K562 (cell line): ENCODE measurements at regions not wholly inside any gene's neighbourhood (a gene's known extent, or its start where the extent isn't known, plus 50 kb on each side); places are given as distances from the start of the nearest gene placed in this dataset.

Experiments used
- ATAC-seq: fragments of 200-7000 bp; cut with Tn5 transposase; 3 replicates; pipeline ENCODE4 v1.9.1; 2020; ENCODE audit warnings: moderate library complexity
- BruUV-seq: library from RNA; stranded (reverse); fragments of 400-500 nt; replicated peaks from 2 replicates; lab custom pipeline; 2021; lab: Mats Ljungman, UMichigan
- CTCF ChIA-PET: fragments of 300-600 bp; formaldehyde crosslinking; extraction: SDS; loops from one replicate; lab custom pipeline; 2021; ENCODE audit warnings: low intra/inter-chr PET ratio; lab: Yijun Ruan, JAX
- POLR2A ChIA-PET: fragments of 300-600, 350-650 bp; sonication (Branson Sonifier 250); formaldehyde crosslinking; extraction: SDS; loops from one replicate; lab custom pipeline; 2021; ENCODE audit warnings: antibody characterized with exemption, inconsistent platforms; lab: Yijun Ruan, JAX
- DNase-seq, 4 experiments: peaks; one replicate each; pipeline versions ENCODE4 v3.0.0 to v3.0.0-alpha.2; 2011 to 2018; ENCODE audit warnings: low spot score in 3 of 4, mixed read lengths in 3 of 4; ENCODE audit errors: extremely low read depth in 1 of 4
- FAIRE-seq: peaks from 2 replicates; lab custom pipeline; 2011; peaks lifted over from hg19 to GRCh38; lab: Jason Lieb, UNC
- H2AFZ ChIP-seq: 2 replicates; pipeline ENCODE4 v1.6.0; 2011; ENCODE audit warnings: low read depth, low read length, control low read depth, inconsistent platforms
- H3K27ac ChIP-seq: fragments of 200-600 bp; 3 replicates; pipeline ENCODE4 v1.8.0; 2011; ENCODE audit warnings: low read depth, mild to moderate bottlenecking, control low read depth, inconsistent platforms, low read length, moderate library complexity, mixed read lengths; ENCODE audit errors: extremely low read depth
- H3K27me3 ChIP-seq, 2 experiments: fragments of 300-600 bp in 1 of 2; 2 replicates in 1 of 2; 3 replicates in 1 of 2; pipeline versions ENCODE4 v1.6.0 to v1.8.0; 2011; ENCODE audit warnings: inconsistent platforms in 2 of 2, low read length in 2 of 2, mild to moderate bottlenecking in 1 of 2, mixed read lengths in 1 of 2, moderate library complexity in 1 of 2; ENCODE audit not compliant: control insufficient read depth in 2 of 2, insufficient read depth in 2 of 2
- H3K36me3 ChIP-seq: fragments of 300-600 bp; 3 replicates; pipeline ENCODE4 v1.8.0; 2011; ENCODE audit warnings: mild to moderate bottlenecking, low read length, inconsistent platforms; ENCODE audit not compliant: control insufficient read depth, insufficient read depth
- H3K4me1 ChIP-seq, 2 experiments: fragments of 200-600 bp in 1 of 2; replicated peaks in 1 of 2; 2 replicates in 1 of 2; 3 replicates in 1 of 2; pipeline versions ENCODE4 v1.5.1 to v1.8.0; 2011; ENCODE audit warnings: inconsistent platforms in 2 of 2, low read length in 2 of 2, mild to moderate bottlenecking in 1 of 2, mixed read lengths in 1 of 2, moderate library complexity in 1 of 2; ENCODE audit not compliant: control insufficient read depth in 2 of 2, insufficient read depth in 2 of 2
- H3K4me2 ChIP-seq: 2 replicates; pipeline ENCODE4 v1.6.1; 2011; ENCODE audit warnings: low read length, control low read depth, inconsistent platforms, mixed read lengths; ENCODE audit not compliant: insufficient read depth
- H3K4me3 ChIP-seq: fragments of 200-600 bp; sonication (generic), shearing (Covaris generic); 2 replicates; pipeline ENCODE4 v1.5.1; 2016; ENCODE audit warnings: control low read depth, inconsistent platforms
- H3K79me2 ChIP-seq: fragments of 200-600 bp; 3 replicates; pipeline ENCODE4 v1.8.0; 2011; ENCODE audit warnings: low read length, inconsistent platforms; ENCODE audit not compliant: control insufficient read depth, insufficient read depth
- H3K9ac ChIP-seq, 2 experiments: 2 replicates each; pipeline versions ENCODE4 v1.6.0 to v1.6.1; 2011; ENCODE audit warnings: low read depth in 2 of 2, low read length in 2 of 2, control low read depth in 1 of 2, inconsistent platforms in 1 of 2, mild to moderate bottlenecking in 1 of 2, mixed read lengths in 1 of 2; ENCODE audit not compliant: insufficient read depth in 1 of 2
- H3K9me1 ChIP-seq: one replicate; pipeline ENCODE4 v1.6.0; 2011; ENCODE audit warnings: inconsistent platforms, mild to moderate bottlenecking, low read length, moderate library complexity; ENCODE audit not compliant: control insufficient read depth, insufficient read depth
- H3K9me3 ChIP-seq: replicated peaks from 2 replicates; pipeline ENCODE4 v1.5.1; 2011; ENCODE audit warnings: low read depth, low read length, inconsistent platforms; ENCODE audit not compliant: control insufficient read depth, insufficient read depth
- H4K20me1 ChIP-seq: replicated peaks from 2 replicates; pipeline ENCODE4 v1.6.1; 2011; ENCODE audit warnings: low read length, inconsistent platforms, mixed read lengths; ENCODE audit not compliant: control insufficient read depth, insufficient read depth
- C11orf30 ChIP-seq: fragments of 450-650 bp; IDR thresholded peaks from 2 replicates; pipeline ENCODE4 v1.6.1; 2016; ENCODE audit warnings: low read depth, mild to moderate bottlenecking
- COPS2 ChIP-seq: fragments of 450-650 bp; conservative IDR thresholded peaks from 2 replicates; pipeline ENCODE4 v1.6.1; 2016; ENCODE audit warnings: mild to moderate bottlenecking, moderate library complexity
- EHMT2 ChIP-seq: fragments of 450-650 bp; IDR thresholded peaks from 2 replicates; pipeline ENCODE4 v1.6.1; 2018; ENCODE audit warnings: antibody characterized with exemption
- ETV6 ChIP-seq, 3 experiments: fragments of 150-350 bp in 1 of 3; sonication (generic) in 1 of 3; formaldehyde crosslinking in 1 of 3; IDR thresholded peaks; 2 replicates each; pipeline versions ENCODE4 v1.6.1 to v1.8.0; 2014 to 2022; ENCODE audit warnings: borderline replicate concordance in 2 of 3, low read depth in 2 of 3, antibody characterized with exemption in 1 of 3, low read length in 1 of 3, mild to moderate bottlenecking in 1 of 3, missing genetic modification reagents in 1 of 3
- JUN ChIP-seq, 2 experiments: sonication (generic) in 1 of 2; formaldehyde crosslinking in 1 of 2; IDR thresholded peaks; 2 replicates each; pipeline versions ENCODE4 v1.6.1 to v1.8.0; 2012 to 2022; ENCODE audit warnings: borderline replicate concordance in 2 of 2, mild to moderate bottlenecking in 2 of 2, improper control_type of control experiment in 1 of 2, low read depth in 1 of 2, low read length in 1 of 2, missing genetic modification reagents in 1 of 2
- KLF6 ChIP-seq: fragments of 250-450 bp; sonication (Bioruptor Pico); IDR thresholded peaks from 2 replicates; pipeline ENCODE4 v1.4.0; 2020; ENCODE audit warnings: mild to moderate bottlenecking, moderate library complexity, borderline replicate concordance
- MAFF ChIP-seq: IDR thresholded peaks from 2 replicates; pipeline ENCODE4 v1.6.1; 2012; ENCODE audit warnings: low read length, improper control_type of control experiment
- PHF8 ChIP-seq: fragments of 200-600 bp; sonication (generic); IDR thresholded peaks from 2 replicates; pipeline ENCODE4 v1.6.1; 2012; ENCODE audit warnings: mixed run types, mild to moderate bottlenecking, inconsistent platforms, low read length, moderate library complexity, borderline replicate concordance
- RBM17 ChIP-seq: fragments of 200-400 bp; formaldehyde crosslinking; IDR thresholded peaks from 2 replicates; pipeline ENCODE4 v1.6.1; 2017; ENCODE audit warnings: low read depth, mild to moderate bottlenecking, low read length, borderline replicate concordance
- SIN3A ChIP-seq, 2 experiments: fragments of 150-350 bp in 1 of 2; IDR thresholded peaks; 2 replicates each; pipeline ENCODE4 v1.6.1; 2011 to 2016; ENCODE audit warnings: borderline replicate concordance in 2 of 2, low read depth in 2 of 2, low read length in 2 of 2, mild to moderate bottlenecking in 2 of 2, moderate library complexity in 2 of 2; ENCODE audit not compliant: control insufficient read depth in 1 of 2
- SRSF3 ChIP-seq: fragments of 200-400 bp; formaldehyde crosslinking; IDR thresholded peaks from 2 replicates; pipeline ENCODE4 v1.6.1; 2016; ENCODE audit warnings: mild to moderate bottlenecking, low read length, moderate library complexity; ENCODE audit not compliant: insufficient read depth
- YY1 ChIP-seq, 3 experiments: IDR thresholded peaks; 2 replicates each; pipeline ENCODE4 v1.6.1; 2011; ENCODE audit warnings: low read length in 2 of 3, mild to moderate bottlenecking in 2 of 3, moderate library complexity in 2 of 3, borderline replicate concordance in 1 of 3, control low read depth in 1 of 3, low read depth in 1 of 3; ENCODE audit not compliant: insufficient read depth in 3 of 3, insufficient replicate concordance in 2 of 3, control insufficient read depth in 1 of 3, insufficient read length in 1 of 3; ENCODE audit errors: extremely low read depth in 1 of 3
- ZEB2 ChIP-seq: fragments of 450-650 bp; IDR thresholded peaks from 2 replicates; pipeline ENCODE4 v1.6.1; 2016
- ZKSCAN1 ChIP-seq: fragments of 150-350 bp; IDR thresholded peaks from 2 replicates; pipeline ENCODE4 v1.6.1; 2016; ENCODE audit warnings: low read depth, low read length
- ZNF551 ChIP-seq: fragments of 250-450 bp; sonication (Bioruptor Pico); IDR thresholded peaks from 2 replicates; pipeline ENCODE4 v1.5.0; 2021; ENCODE audit warnings: mild to moderate bottlenecking, moderate library complexity
- WGBS: fragments of 100-300 bp; shearing (Covaris generic); methylation state at CpG from one replicate; pipeline ENCODE4 v1.1.6; 2016; ENCODE audit warnings: low coverage, mixed read lengths; ENCODE audit not compliant: insufficient coverage; ENCODE audit errors: missing lambda C conversion rate; 5-methylcytosine and 5-hydroxymethylcytosine counted together
- in situ Hi-C: fragments of 300-500 bp; cut with MboI; formaldehyde crosslinking; loops from 4 replicates; pipeline ENCODE4 v1.15.0; 2018; ENCODE audit warnings: inconsistent platforms, mixed read lengths
- intact Hi-C: fragments of 100-400 bp; cut with micrococcal nuclease; formaldehyde crosslinking; loops from 2 replicates; pipeline ENCODE4 v1.14.2; 2022
- TF ChIP-seq, protein P1 (sequence below): fragments of 250-450 bp; sonication (Bioruptor Pico); IDR thresholded peaks from 2 replicates; pipeline ENCODE4 v1.8.0; 2021; ENCODE audit warnings: moderate library complexity, mild to moderate bottlenecking, inconsistent platforms
- TF ChIP-seq, protein P2 (sequence below), 2 experiments: fragments of 250-450 bp in 1 of 2; fragments of 450-650 bp in 1 of 2; sonication (Bioruptor Pico) in 1 of 2; IDR thresholded peaks; 2 replicates each; pipeline versions ENCODE4 v1.6.1 to v1.8.0; 2016 to 2021; ENCODE audit warnings: mild to moderate bottlenecking in 2 of 2, moderate library complexity in 2 of 2, missing compliant biosample characterization in 1 of 2, missing genetic modification characterization in 1 of 2
- TF ChIP-seq, protein P3 (sequence below): fragments of 450-650 bp; formaldehyde crosslinking; IDR thresholded peaks from 2 replicates; pipeline ENCODE4 v1.4.0; 2020; ENCODE audit warnings: mild to moderate bottlenecking, moderate library complexity

DNA sequence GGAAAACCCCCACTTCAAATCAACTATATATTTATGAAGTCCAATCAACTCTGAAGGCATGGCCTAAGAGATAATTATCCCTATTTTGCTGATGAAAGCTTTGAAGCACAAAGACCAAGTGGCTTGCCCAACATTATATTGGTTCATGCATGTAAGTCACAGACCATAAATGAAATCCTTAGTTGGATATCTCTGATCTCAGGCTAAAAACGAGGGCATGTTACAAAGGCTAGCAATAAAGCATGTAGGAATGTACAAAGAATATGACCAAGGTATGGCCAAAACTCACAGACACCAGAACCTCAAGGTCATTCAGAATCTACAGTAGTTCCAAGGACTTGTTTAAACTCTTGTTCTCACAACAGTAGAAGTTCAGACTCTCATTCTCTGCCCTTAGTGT, 100.2 kb upstream of the SESN3 start:
- Histone ChIP-seq H3K9ac (no peak overlapping the region), H4K20me1 (no peaks in the 10 kb centered on the region), H3K9me3 (no peaks in the 10 kb centered on the region), H3K4me2 (no peak overlapping the region), H2AFZ (no peak overlapping the region), H3K27ac (no peak overlapping the region), H3K27me3 (peaks cover 0 to 9% of the 10 kb centered on the region in 2 experiments; a peak in 1 of 5 replicates), H3K9me1 (no peaks in the 10 kb centered on the region), H3K79me2 (no peaks in the 10 kb centered on the region), H3K4me1 (no peaks in the 10 kb centered on the region), H3K4me3 (no peak overlapping the region), H3K36me3 (no peaks in the 10 kb centered on the region)
- POLR2A ChIA-PET = no interaction called here
- no peak for TF ChIP-seq SIN3A (IDR thresholded peaks at IDR 0.05; ENCODE audit: borderline replicate concordance in 2 of 2, control insufficient read depth in 1 of 2, low read depth in 2 of 2, low read length in 2 of 2)
- TF ChIP-seq YY1 (IDR thresholded peaks at IDR 0.05; ENCODE audit: borderline replicate concordance in 1 of 3, control insufficient read depth in 1 of 3, extremely low read depth in 1 of 3, insufficient read depth in 3 of 3, insufficient read length in 1 of 3, insufficient replicate concordance in 2 of 3, low read depth in 1 of 3, low read length in 2 of 3) = no peak
- TF ChIP-seq ZEB2 = no peak
- no peak for TF ChIP-seq COPS2
- no peak for TF ChIP-seq MAFF
- no peak for TF ChIP-seq PHF8
- no peak for TF ChIP-seq SRSF3
- TF ChIP-seq, protein P1, sequence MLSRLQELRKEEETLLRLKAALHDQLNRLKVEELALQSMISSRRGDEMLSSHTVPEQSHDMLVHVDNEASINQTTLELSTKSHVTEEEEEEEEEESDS (CRISPR knock-in tag) = no peak
- TF ChIP-seq, protein P2, sequence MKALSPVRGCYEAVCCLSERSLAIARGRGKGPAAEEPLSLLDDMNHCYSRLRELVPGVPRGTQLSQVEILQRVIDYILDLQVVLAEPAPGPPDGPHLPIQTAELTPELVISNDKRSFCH (CRISPR knock-in tag; IDR thresholded peaks at IDR 0.05) = no peak
- TF ChIP-seq, protein P2 (tag; IDR thresholded peaks at IDR 0.05) = no peak
- no peak for TF ChIP-seq RBM17
- TF ChIP-seq, protein P3, sequence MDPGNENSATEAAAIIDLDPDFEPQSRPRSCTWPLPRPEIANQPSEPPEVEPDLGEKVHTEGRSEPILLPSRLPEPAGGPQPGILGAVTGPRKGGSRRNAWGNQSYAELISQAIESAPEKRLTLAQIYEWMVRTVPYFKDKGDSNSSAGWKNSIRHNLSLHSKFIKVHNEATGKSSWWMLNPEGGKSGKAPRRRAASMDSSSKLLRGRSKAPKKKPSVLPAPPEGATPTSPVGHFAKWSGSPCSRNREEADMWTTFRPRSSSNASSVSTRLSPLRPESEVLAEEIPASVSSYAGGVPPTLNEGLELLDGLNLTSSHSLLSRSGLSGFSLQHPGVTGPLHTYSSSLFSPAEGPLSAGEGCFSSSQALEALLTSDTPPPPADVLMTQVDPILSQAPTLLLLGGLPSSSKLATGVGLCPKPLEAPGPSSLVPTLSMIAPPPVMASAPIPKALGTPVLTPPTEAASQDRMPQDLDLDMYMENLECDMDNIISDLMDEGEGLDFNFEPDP (CRISPR knock-in tag) = no peak
- no peak for TF ChIP-seq C11orf30
- TF ChIP-seq KLF6 (CRISPR knock-in tag) = no peak
- no peak for TF ChIP-seq ZKSCAN1
- TF ChIP-seq EHMT2 = no peak
- TF ChIP-seq ETV6 (IDR thresholded peaks at IDR 0.05; ENCODE audit: borderline replicate concordance in 1 of 2, low read depth in 2 of 2, low read length in 1 of 2) = no peak
- TF ChIP-seq ETV6 (CRISPR knock-in tag; IDR thresholded peaks at IDR 0.05; ENCODE audit: borderline replicate concordance) = no peak
- no peak for TF ChIP-seq JUN (IDR thresholded peaks at IDR 0.05; ENCODE audit: borderline replicate concordance, low read depth, low read length)
- TF ChIP-seq JUN (CRISPR knock-in tag; IDR thresholded peaks at IDR 0.05; ENCODE audit: borderline replicate concordance) = no peak
- TF ChIP-seq ZNF551 (CRISPR knock-in tag) = no peak
- no TSS peak for BruUV-seq
- FAIRE-seq (no peak), DNase-seq (no peak), ATAC-seq (no peak)
- intact Hi-C loops = no loop called here
- in situ Hi-C loops = no loop called here
- 0% methylated on average over 1 of the region's 1 CpG for WGBS
- CTCF ChIA-PET = no interaction called here
